ENCODE measurements at regions not wholly inside any gene's neighbourhood (a gene's known extent, or its start where the extent isn't known, plus 50 kb on each side); places are given as distances from the start of the nearest gene placed in this dataset.

DNA sequence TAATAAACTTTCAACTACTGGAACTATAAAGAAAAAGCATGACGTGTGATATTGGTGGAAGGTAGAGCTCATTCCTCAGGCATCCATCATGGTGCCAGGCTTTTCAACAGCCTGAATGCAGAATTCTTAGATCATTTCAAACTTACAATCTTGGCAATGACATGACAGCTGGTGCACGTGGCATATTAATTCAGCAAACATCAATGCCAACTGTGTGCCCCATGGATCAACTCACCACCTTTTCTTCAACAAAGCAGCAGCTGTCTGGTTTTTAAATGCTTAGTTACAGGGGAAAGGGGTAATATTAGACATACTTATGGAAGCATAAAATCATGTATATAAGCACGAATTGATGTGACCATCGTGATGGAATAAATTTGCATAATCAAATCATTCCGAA is 56.0 kb upstream of the OR13F1 start:
- no peak for DNase-seq (ENCODE audit: low read depth in 2 of 2)

Data from fibroblast of skin of left biceps (primary cell).